A549 (cell line): ENCODE measurements at regions not wholly inside any gene's neighbourhood (a gene's known extent, or its start where the extent isn't known, plus 50 kb on each side); places are given as distances from the start of the nearest gene placed in this dataset.

Source experiments
- CTCF ChIP-seq: fragments of >200 bp; sonication (Bioruptor Twin); formaldehyde crosslinking; IDR thresholded peaks from 3 replicates; pipeline ENCODE4 v1.5.1; 2016
- FOSL2 ChIP-seq, 2 experiments: fragments of 450-650 bp in 1 of 2; fragments of >200 bp in 1 of 2; sonication (Bioruptor Twin) in 1 of 2; formaldehyde crosslinking; IDR thresholded peaks; 2 replicates each; pipeline versions ENCODE4 v1.5.0 to v1.6.1; 2016 to 2020; ENCODE audit warnings: mild to moderate bottlenecking in 1 of 2, moderate library complexity in 1 of 2
- JUN ChIP-seq, 2 experiments: fragments of >200 bp; sonication (Bioruptor Twin); formaldehyde crosslinking; IDR thresholded peaks; 2 replicates in 1 of 2; 3 replicates in 1 of 2; pipeline ENCODE4 v1.6.1; 2016 to 2017
- NR3C1 ChIP-seq: fragments of >200 bp; sonication (Bioruptor Twin); formaldehyde crosslinking; IDR thresholded peaks from 3 replicates; pipeline ENCODE4 v1.6.1; 2017
- POLR2A ChIP-seq: IDR thresholded peaks from 2 replicates; pipeline ENCODE4 v1.6.1; 2012; ENCODE audit warnings: mild to moderate bottlenecking, low read length
- RAD21 ChIP-seq, 2 experiments: fragments of >200 bp in 1 of 2; sonication (Bioruptor Twin) in 1 of 2; formaldehyde crosslinking in 1 of 2; IDR thresholded peaks in 1 of 2; conservative IDR thresholded peaks in 1 of 2; 2 replicates in 1 of 2; 3 replicates in 1 of 2; pipeline ENCODE4 v1.6.1; 2012 to 2018; ENCODE audit warnings: inconsistent platforms in 1 of 2
- TF ChIP-seq, protein P1 (sequence below): fragments of 200-600 bp; sonication (generic); IDR thresholded peaks from 2 replicates; pipeline ENCODE4 v1.6.1; 2016; ENCODE audit warnings: antibody characterized with exemption, mild to moderate bottlenecking, moderate library complexity

GRCh38 chr3:64939309-64939708 is 251.5 kb upstream of the ADAMTS9 start:
- TF ChIP-seq POLR2A (no peak), CTCF (no peak), RAD21 (conservative IDR thresholded peaks at IDR 0.05 in 1 of 2, IDR thresholded peaks at IDR 0.05 in 1 of 2) (no peak), NR3C1 (no peak), JUN (IDR thresholded peaks at IDR 0.05) (no peak), FOSL2 (IDR thresholded peaks at IDR 0.05) (no peak), FOSL2 (CRISPR knock-in tag; IDR thresholded peaks at IDR 0.05) (no peak)
- TF ChIP-seq, protein P1, sequence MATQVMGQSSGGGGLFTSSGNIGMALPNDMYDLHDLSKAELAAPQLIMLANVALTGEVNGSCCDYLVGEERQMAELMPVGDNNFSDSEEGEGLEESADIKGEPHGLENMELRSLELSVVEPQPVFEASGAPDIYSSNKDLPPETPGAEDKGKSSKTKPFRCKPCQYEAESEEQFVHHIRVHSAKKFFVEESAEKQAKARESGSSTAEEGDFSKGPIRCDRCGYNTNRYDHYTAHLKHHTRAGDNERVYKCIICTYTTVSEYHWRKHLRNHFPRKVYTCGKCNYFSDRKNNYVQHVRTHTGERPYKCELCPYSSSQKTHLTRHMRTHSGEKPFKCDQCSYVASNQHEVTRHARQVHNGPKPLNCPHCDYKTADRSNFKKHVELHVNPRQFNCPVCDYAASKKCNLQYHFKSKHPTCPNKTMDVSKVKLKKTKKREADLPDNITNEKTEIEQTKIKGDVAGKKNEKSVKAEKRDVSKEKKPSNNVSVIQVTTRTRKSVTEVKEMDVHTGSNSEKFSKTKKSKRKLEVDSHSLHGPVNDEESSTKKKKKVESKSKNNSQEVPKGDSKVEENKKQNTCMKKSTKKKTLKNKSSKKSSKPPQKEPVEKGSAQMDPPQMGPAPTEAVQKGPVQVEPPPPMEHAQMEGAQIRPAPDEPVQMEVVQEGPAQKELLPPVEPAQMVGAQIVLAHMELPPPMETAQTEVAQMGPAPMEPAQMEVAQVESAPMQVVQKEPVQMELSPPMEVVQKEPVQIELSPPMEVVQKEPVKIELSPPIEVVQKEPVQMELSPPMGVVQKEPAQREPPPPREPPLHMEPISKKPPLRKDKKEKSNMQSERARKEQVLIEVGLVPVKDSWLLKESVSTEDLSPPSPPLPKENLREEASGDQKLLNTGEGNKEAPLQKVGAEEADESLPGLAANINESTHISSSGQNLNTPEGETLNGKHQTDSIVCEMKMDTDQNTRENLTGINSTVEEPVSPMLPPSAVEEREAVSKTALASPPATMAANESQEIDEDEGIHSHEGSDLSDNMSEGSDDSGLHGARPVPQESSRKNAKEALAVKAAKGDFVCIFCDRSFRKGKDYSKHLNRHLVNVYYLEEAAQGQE = no peak
